Smooth muscle cell (in vitro differentiated cells): ENCODE measurements at regions not wholly inside any gene's neighbourhood (a gene's known extent, or its start where the extent isn't known, plus 50 kb on each side); places are given as distances from the start of the nearest gene placed in this dataset.

ENCODE experiments used
- DNase-seq: peaks from one replicate; lab custom pipeline; 2025; ENCODE audit not compliant: unreplicated experiment; lab: John Stamatoyannopoulos, UW
- H2AFZ ChIP-seq: fragments of 200-600 bp; sonication (generic); 2 replicates; pipeline ENCODE4 v1.6.0; 2016; ENCODE audit warnings: antibody characterized with exemption, low read depth, mild to moderate bottlenecking
- H3F3A ChIP-seq: fragments of 200-600 bp; sonication (generic); 2 replicates; pipeline ENCODE4 v1.6.0; 2017; ENCODE audit warnings: antibody characterized with exemption, low read depth
- H3K27ac ChIP-seq: fragments of 200-600 bp; sonication (generic); 2 replicates; pipeline ENCODE4 v1.5.1; 2016; ENCODE audit warnings: low read depth, mild to moderate bottlenecking
- H3K27me3 ChIP-seq: fragments of 200-600 bp; sonication (generic); 2 replicates; pipeline ENCODE4 v1.6.1; 2016; ENCODE audit warnings: low read depth, mild to moderate bottlenecking
- H3K36me3 ChIP-seq: fragments of 200-600 bp; sonication (generic); 2 replicates; pipeline ENCODE4 v1.5.1; 2016; ENCODE audit warnings: low read depth
- H3K4me1 ChIP-seq: fragments of 200-600 bp; sonication (generic); 2 replicates; pipeline ENCODE4 v1.5.1; 2016; ENCODE audit warnings: low read depth
- H3K4me2 ChIP-seq: fragments of 200-600 bp; sonication (generic); 2 replicates; pipeline ENCODE4 v1.6.0; 2016; ENCODE audit warnings: mild to moderate bottlenecking
- H3K4me3 ChIP-seq: fragments of 200-600 bp; sonication (generic); 2 replicates; pipeline ENCODE4 v1.5.1; 2016; ENCODE audit warnings: mild to moderate bottlenecking
- H3K79me2 ChIP-seq: fragments of 200-600 bp; sonication (generic); 2 replicates; pipeline ENCODE4 v1.6.0; 2016; ENCODE audit warnings: low read depth, mild to moderate bottlenecking
- H3K9ac ChIP-seq: fragments of 200-600 bp; sonication (generic); 2 replicates; pipeline ENCODE4 v1.6.0; 2016; ENCODE audit warnings: low read depth
- H3K9me3 ChIP-seq: fragments of 200-600 bp; sonication (generic); replicated peaks from 2 replicates; pipeline ENCODE4 v1.5.1; 2016; ENCODE audit warnings: low read depth
- H4K20me1 ChIP-seq: fragments of 200-600 bp; sonication (generic); 2 replicates; pipeline ENCODE4 v1.6.0; 2016; ENCODE audit warnings: low read depth
- WGBS: methylation state at CpG from one replicate; pipeline ENCODE4 v1.1.7; 2016; ENCODE audit warnings: low lambda C conversion rate; 5-methylcytosine and 5-hydroxymethylcytosine counted together
- TF ChIP-seq, protein P1 (sequence below): fragments of 200-600 bp; sonication (generic); IDR thresholded peaks from 2 replicates; pipeline ENCODE4 v1.5.1; 2017; ENCODE audit warnings: borderline replicate concordance, mild to moderate bottlenecking, antibody characterized with exemption; ENCODE audit not compliant: insufficient read depth, poor library complexity, severe bottlenecking

DNA sequence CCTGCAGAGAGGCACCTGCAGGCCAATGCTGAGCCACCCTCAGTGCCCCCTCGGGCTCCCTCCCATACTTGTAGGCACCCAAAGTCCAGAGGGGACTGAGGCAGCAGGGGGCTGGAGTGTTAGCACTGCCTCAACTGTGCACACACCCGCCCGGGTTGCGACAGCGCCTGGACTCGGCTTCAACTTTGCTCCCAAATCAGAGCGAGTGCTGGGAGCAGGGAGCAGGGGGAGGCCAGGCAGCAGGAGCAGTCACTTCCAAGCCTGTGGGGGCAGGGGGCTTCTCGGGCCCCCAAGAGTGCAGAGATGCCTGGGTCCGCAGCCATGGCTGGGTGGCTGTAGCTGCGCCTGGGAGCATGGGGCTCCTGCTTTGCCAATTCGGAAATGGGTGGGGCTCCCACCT is 79.5 kb downstream of the DISP1 start:
- no peak overlapping the region for H3K4me3 ChIP-seq
- no peaks in the 10 kb centered on the region for H3K36me3 ChIP-seq
- H3K4me2 ChIP-seq, result no peak overlapping the region
- TF ChIP-seq, protein P1, sequence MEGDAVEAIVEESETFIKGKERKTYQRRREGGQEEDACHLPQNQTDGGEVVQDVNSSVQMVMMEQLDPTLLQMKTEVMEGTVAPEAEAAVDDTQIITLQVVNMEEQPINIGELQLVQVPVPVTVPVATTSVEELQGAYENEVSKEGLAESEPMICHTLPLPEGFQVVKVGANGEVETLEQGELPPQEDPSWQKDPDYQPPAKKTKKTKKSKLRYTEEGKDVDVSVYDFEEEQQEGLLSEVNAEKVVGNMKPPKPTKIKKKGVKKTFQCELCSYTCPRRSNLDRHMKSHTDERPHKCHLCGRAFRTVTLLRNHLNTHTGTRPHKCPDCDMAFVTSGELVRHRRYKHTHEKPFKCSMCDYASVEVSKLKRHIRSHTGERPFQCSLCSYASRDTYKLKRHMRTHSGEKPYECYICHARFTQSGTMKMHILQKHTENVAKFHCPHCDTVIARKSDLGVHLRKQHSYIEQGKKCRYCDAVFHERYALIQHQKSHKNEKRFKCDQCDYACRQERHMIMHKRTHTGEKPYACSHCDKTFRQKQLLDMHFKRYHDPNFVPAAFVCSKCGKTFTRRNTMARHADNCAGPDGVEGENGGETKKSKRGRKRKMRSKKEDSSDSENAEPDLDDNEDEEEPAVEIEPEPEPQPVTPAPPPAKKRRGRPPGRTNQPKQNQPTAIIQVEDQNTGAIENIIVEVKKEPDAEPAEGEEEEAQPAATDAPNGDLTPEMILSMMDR, result no peak
- no peaks in the 10 kb centered on the region for H3K4me1 ChIP-seq
- no peaks in the 10 kb centered on the region for H4K20me1 ChIP-seq
- no peak overlapping the region for H2AFZ ChIP-seq
- H3K27ac ChIP-seq, result no peak overlapping the region
- peaks cover 7% of the 10 kb centered on the region for H3K79me2 ChIP-seq
- H3F3A ChIP-seq, result no peaks in the 10 kb centered on the region
- 96% methylated on average over 11 of the region's 11 CpGs for WGBS
- no peaks in the 10 kb centered on the region for H3K9me3 ChIP-seq
- H3K27me3 ChIP-seq, result no peaks in the 10 kb centered on the region
- no peak for DNase-seq
- no peak overlapping the region for H3K9ac ChIP-seq

DNA sequence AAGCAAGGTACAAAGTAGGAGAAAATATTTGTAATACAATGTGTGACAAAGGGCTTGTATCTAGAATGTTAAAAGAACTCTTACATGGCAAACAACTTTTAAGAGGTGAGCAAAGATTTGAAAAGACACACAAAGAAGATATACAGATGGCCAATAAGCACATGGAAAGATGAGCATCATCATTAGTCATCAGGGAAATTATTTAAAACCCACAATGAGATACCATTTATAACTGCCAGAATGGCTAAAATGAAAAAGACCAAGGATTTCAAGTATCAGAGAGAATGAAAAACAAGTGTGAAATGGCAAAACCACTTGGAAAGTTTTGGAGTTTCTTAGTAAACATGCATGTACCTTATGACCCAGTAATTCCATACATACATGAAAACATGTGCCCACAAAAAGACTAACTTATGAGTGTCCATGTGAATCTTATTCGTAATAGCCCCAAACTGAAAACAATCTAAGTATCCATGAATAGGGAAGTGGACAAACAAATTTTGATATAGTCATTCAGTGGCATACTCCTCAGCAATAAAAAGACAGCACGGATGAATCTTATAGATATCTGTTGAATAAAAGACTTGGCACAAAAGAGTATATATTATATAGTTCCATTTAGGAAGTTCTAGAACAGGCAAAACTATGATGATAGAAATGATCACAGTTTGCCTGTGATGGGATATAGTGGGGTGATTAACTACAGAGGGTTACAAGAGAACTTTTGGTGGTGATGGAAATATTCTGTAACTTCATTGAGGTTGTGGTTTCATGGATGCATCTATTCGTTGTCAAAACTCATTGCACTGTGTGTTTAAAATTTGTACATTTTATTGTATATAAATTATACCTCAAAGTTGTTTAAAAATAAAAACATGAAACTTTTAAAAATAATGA is 82.0 kb downstream of the DISP1 start:
- peak overlapping the region; percentile 68 for H3K4me2 ChIP-seq

DNA sequence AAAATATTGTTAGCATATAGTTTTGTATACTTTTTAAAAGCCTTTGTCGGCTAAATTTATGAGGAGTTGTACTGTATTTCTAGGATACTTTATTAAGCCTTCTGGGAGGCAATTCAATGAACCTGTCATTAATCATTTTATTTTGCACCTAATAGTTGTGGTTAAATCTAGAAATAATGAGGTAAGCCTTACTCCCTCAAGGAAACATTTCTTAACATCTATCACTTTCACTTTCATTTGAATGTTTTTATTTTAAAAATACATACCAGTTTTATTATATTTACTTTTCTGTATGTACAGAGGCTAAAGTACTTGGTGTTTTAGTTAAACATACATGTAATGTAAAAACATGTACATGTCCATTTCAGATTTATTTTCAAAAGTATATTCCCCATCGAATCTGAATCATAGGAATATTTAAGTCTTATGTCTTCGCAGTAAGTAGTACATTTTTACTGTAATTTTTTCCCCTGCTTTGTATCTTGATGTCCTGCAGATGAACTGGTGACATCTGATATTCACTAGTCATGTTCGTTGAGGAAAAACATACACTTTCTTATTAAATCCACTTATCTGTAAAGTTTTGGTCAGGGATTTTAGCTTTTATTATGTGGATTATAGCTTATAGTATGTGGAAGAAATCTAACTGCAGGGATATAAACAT is 82.8 kb downstream of the DISP1 start:
- TF ChIP-seq, protein P1, result no peak

More for the DNA sequence above, 82.0 kb downstream of the DISP1 start:
- 77% methylated on average over 3 of the region's 3 CpGs for WGBS
- H4K20me1 ChIP-seq, result no peaks in the 10 kb centered on the region
- no peaks in the 10 kb centered on the region for H3K4me1 ChIP-seq
- no peaks in the 10 kb centered on the region for H3K9me3 ChIP-seq
- H3K4me3 ChIP-seq, result peak overlapping the region; percentile 39
- peak overlapping the region; percentile 60 for H3K27ac ChIP-seq
- no peaks in the 10 kb centered on the region for H3K79me2 ChIP-seq
- H3K27me3 ChIP-seq, result no peaks in the 10 kb centered on the region
- H3K9ac ChIP-seq, result peak overlapping the region; percentile 7
- no peaks in the 10 kb centered on the region for H3K36me3 ChIP-seq
- no peak overlapping the region for H2AFZ ChIP-seq
- no peaks in the 10 kb centered on the region for H3F3A ChIP-seq
- TF ChIP-seq, protein P1, result no peak
- DNase-seq, result no peak

More for the DNA sequence above, 82.8 kb downstream of the DISP1 start:
- H2AFZ ChIP-seq, result no peak overlapping the region
- no peaks in the 10 kb centered on the region for H3K79me2 ChIP-seq
- H3K4me2 ChIP-seq, result peak overlapping the region; percentile 68
- peak overlapping the region; percentile 39 for H3K4me3 ChIP-seq
- H3K36me3 ChIP-seq, result no peaks in the 10 kb centered on the region
- DNase-seq, result no peak
- peak overlapping the region; percentile 60 for H3K27ac ChIP-seq
- no peaks in the 10 kb centered on the region for H3K27me3 ChIP-seq
- no peak overlapping the region for H3K9ac ChIP-seq
- 52% methylated on average over 4 of the region's 4 CpGs for WGBS
- no peaks in the 10 kb centered on the region for H3F3A ChIP-seq
- no peaks in the 10 kb centered on the region for H4K20me1 ChIP-seq
- no peaks in the 10 kb centered on the region for H3K9me3 ChIP-seq
- no peaks in the 10 kb centered on the region for H3K4me1 ChIP-seq
